ENCODE measurements at regions not wholly inside any gene's neighbourhood (a gene's known extent, or its start where the extent isn't known, plus 50 kb on each side); places are given as distances from the start of the nearest gene placed in this dataset.

- Histone ChIP-seq H4K5ac (ENCODE audit: low read length) (no peak overlapping the region), H3K27ac (ENCODE audit: low read depth, low read length) (no peak overlapping the region), H3K9ac (ENCODE audit: low read length) (no peak overlapping the region), H3K36me3 (ENCODE audit: control insufficient read depth, insufficient read depth, low read length) (no peaks in the 10 kb centered on the region), H3K4me2 (ENCODE audit: low read length) (no peak overlapping the region), H3K18ac (ENCODE audit: low read length) (no peak overlapping the region), H3K79me2 (ENCODE audit: control insufficient read depth, insufficient read depth, low read length) (no peaks in the 10 kb centered on the region), H2BK120ac (ENCODE audit: low read depth, low read length) (no peak overlapping the region), H2AK5ac (ENCODE audit: low read length) (no peak overlapping the region), H2BK15ac (replicated peaks; ENCODE audit: low read depth) (no peak overlapping the region), H3K4me1 (ENCODE audit: control insufficient read depth, low read depth, low read length) (no peaks in the 10 kb centered on the region), H3K4me3 (ENCODE audit: low read length) (no peak overlapping the region), H3K27me3 (ENCODE audit: insufficient read depth, low read length, poor library complexity) (no peaks in the 10 kb centered on the region), H3K56ac (ENCODE audit: low read length) (no peak overlapping the region), H3K23ac (ENCODE audit: low read length) (no peak overlapping the region), H2BK5ac (ENCODE audit: low read length) (no peak overlapping the region), H3K4ac (ENCODE audit: low read depth, low read length) (no peak overlapping the region), H4K8ac (ENCODE audit: low read depth, low read length) (no peak overlapping the region), H3K79me1 (ENCODE audit: low read length) (peaks cover 4% of the 10 kb centered on the region)
- DNase-seq: no peak
- no CpG with 5 or more reads among the region's 23 CpGs for WGBS (ENCODE audit: extremely low coverage, insufficient coverage, low lambda C conversion rate)
Observed at GRCh38 chr12:124448241-124448954, 119.0 kb downstream of the NCOR2 start.

- Histone ChIP-seq H3K27me3 (ENCODE audit: insufficient read depth, low read length, poor library complexity) (no peaks in the 10 kb centered on the region), H3K4me1 (ENCODE audit: control insufficient read depth, low read depth, low read length) (no peaks in the 10 kb centered on the region), H3K27ac (ENCODE audit: low read depth, low read length) (no peak overlapping the region), H4K8ac (ENCODE audit: low read depth, low read length) (no peak overlapping the region), H3K23ac (ENCODE audit: low read length) (no peak overlapping the region), H2AK5ac (ENCODE audit: low read length) (no peak overlapping the region), H3K4me3 (ENCODE audit: low read length) (no peak overlapping the region), H3K56ac (ENCODE audit: low read length) (no peak overlapping the region), H2BK5ac (ENCODE audit: low read length) (no peak overlapping the region), H3K79me2 (ENCODE audit: control insufficient read depth, insufficient read depth, low read length) (no peaks in the 10 kb centered on the region), H3K79me1 (ENCODE audit: low read length) (peaks cover 2% of the 10 kb centered on the region), H3K36me3 (ENCODE audit: control insufficient read depth, insufficient read depth, low read length) (no peaks in the 10 kb centered on the region), H4K5ac (ENCODE audit: low read length) (no peak overlapping the region), H3K18ac (ENCODE audit: low read length) (no peak overlapping the region), H3K9ac (ENCODE audit: low read length) (no peak overlapping the region), H3K4ac (ENCODE audit: low read depth, low read length) (no peak overlapping the region), H3K4me2 (ENCODE audit: low read length) (no peak overlapping the region), H2BK15ac (replicated peaks; ENCODE audit: low read depth) (no peak overlapping the region), H2BK120ac (ENCODE audit: low read depth, low read length) (no peak overlapping the region)
- no CpG with 5 or more reads among the region's 2 CpGs for WGBS (ENCODE audit: extremely low coverage, insufficient coverage, low lambda C conversion rate)
- no peak for DNase-seq
Observed at GRCh38 chr12:124446364-124446763, 121.0 kb downstream of the NCOR2 start.

GRCh38 chr12:124445826-124446225 lies 121.6 kb downstream of the NCOR2 start:
- H4K5ac ChIP-seq (ENCODE audit: low read length): no peak overlapping the region
- H3K27me3 ChIP-seq (ENCODE audit: insufficient read depth, low read length, poor library complexity): no peaks in the 10 kb centered on the region
- H3K23ac ChIP-seq (ENCODE audit: low read length): no peak overlapping the region
- no peak overlapping the region for H3K4me3 ChIP-seq (ENCODE audit: low read length)
- H4K8ac ChIP-seq (ENCODE audit: low read depth, low read length): no peak overlapping the region
- no peak overlapping the region for H2BK15ac ChIP-seq (replicated peaks; ENCODE audit: low read depth)
- WGBS (ENCODE audit: extremely low coverage, insufficient coverage, low lambda C conversion rate): no CpG with 5 or more reads among the region's 8 CpGs
- no peak overlapping the region for H2BK120ac ChIP-seq (ENCODE audit: low read depth, low read length)
- no peaks in the 10 kb centered on the region for H3K4me1 ChIP-seq (ENCODE audit: control insufficient read depth, low read depth, low read length)
- H3K18ac ChIP-seq (ENCODE audit: low read length): no peak overlapping the region
- DNase-seq: no peak
- no peaks in the 10 kb centered on the region for H3K79me2 ChIP-seq (ENCODE audit: control insufficient read depth, insufficient read depth, low read length)
- H3K36me3 ChIP-seq (ENCODE audit: control insufficient read depth, insufficient read depth, low read length): no peaks in the 10 kb centered on the region
- no peak overlapping the region for H2BK5ac ChIP-seq (ENCODE audit: low read length)
- H3K27ac ChIP-seq (ENCODE audit: low read depth, low read length): no peak overlapping the region
- no peak overlapping the region for H3K9ac ChIP-seq (ENCODE audit: low read length)
- H3K4ac ChIP-seq (ENCODE audit: low read depth, low read length): no peak overlapping the region
- H3K4me2 ChIP-seq (ENCODE audit: low read length): no peak overlapping the region
- H3K79me1 ChIP-seq (ENCODE audit: low read length): peaks cover 2% of the 10 kb centered on the region
- H3K56ac ChIP-seq (ENCODE audit: low read length): no peak overlapping the region
- no peak overlapping the region for H2AK5ac ChIP-seq (ENCODE audit: low read length)

- Histone ChIP-seq H2BK15ac (replicated peaks; ENCODE audit: low read depth) (no peak overlapping the region), H4K8ac (ENCODE audit: low read depth, low read length) (no peak overlapping the region), H2BK120ac (ENCODE audit: low read depth, low read length) (no peak overlapping the region), H3K79me1 (ENCODE audit: low read length) (peaks cover 2% of the 10 kb centered on the region), H3K23ac (ENCODE audit: low read length) (no peak overlapping the region), H3K4me3 (ENCODE audit: low read length) (no peak overlapping the region), H3K4me2 (ENCODE audit: low read length) (no peak overlapping the region), H2BK5ac (ENCODE audit: low read length) (no peak overlapping the region), H3K56ac (ENCODE audit: low read length) (no peak overlapping the region), H3K9ac (ENCODE audit: low read length) (no peak overlapping the region), H3K27me3 (ENCODE audit: insufficient read depth, low read length, poor library complexity) (no peaks in the 10 kb centered on the region), H3K4ac (ENCODE audit: low read depth, low read length) (no peak overlapping the region), H2AK5ac (ENCODE audit: low read length) (no peak overlapping the region), H3K18ac (ENCODE audit: low read length) (no peak overlapping the region), H4K5ac (ENCODE audit: low read length) (no peak overlapping the region), H3K36me3 (ENCODE audit: control insufficient read depth, insufficient read depth, low read length) (no peaks in the 10 kb centered on the region), H3K4me1 (ENCODE audit: control insufficient read depth, low read depth, low read length) (no peaks in the 10 kb centered on the region), H3K79me2 (ENCODE audit: control insufficient read depth, insufficient read depth, low read length) (no peaks in the 10 kb centered on the region), H3K27ac (ENCODE audit: low read depth, low read length) (no peak overlapping the region)
- DNase-seq: no peak
- no CpG with 5 or more reads among the region's 39 CpGs for WGBS (ENCODE audit: extremely low coverage, insufficient coverage, low lambda C conversion rate)
Observed at GRCh38 chr12:124445121-124445718, 122.2 kb downstream of the NCOR2 start.

- no peak overlapping the region for H3K9ac ChIP-seq (ENCODE audit: low read length)
- H3K36me3 ChIP-seq (ENCODE audit: control insufficient read depth, insufficient read depth, low read length): no peaks in the 10 kb centered on the region
- no peak overlapping the region for H2AK5ac ChIP-seq (ENCODE audit: low read length)
- H2BK5ac ChIP-seq (ENCODE audit: low read length): no peak overlapping the region
- DNase-seq: no peak
- H3K4me1 ChIP-seq (ENCODE audit: control insufficient read depth, low read depth, low read length): no peaks in the 10 kb centered on the region
- H3K79me2 ChIP-seq (ENCODE audit: control insufficient read depth, insufficient read depth, low read length): no peaks in the 10 kb centered on the region
- H3K23ac ChIP-seq (ENCODE audit: low read length): no peak overlapping the region
- H4K5ac ChIP-seq (ENCODE audit: low read length): no peak overlapping the region
- peaks cover 2% of the 10 kb centered on the region for H3K79me1 ChIP-seq (ENCODE audit: low read length)
- H4K8ac ChIP-seq (ENCODE audit: low read depth, low read length): no peak overlapping the region
- H3K4ac ChIP-seq (ENCODE audit: low read depth, low read length): no peak overlapping the region
- no CpG with 5 or more reads among the region's 9 CpGs for WGBS (ENCODE audit: extremely low coverage, insufficient coverage, low lambda C conversion rate)
- H3K4me3 ChIP-seq (ENCODE audit: low read length): no peak overlapping the region
- H3K27me3 ChIP-seq (ENCODE audit: insufficient read depth, low read length, poor library complexity): no peaks in the 10 kb centered on the region
- no peak overlapping the region for H3K4me2 ChIP-seq (ENCODE audit: low read length)
- no peak overlapping the region for H3K18ac ChIP-seq (ENCODE audit: low read length)
- no peak overlapping the region for H2BK15ac ChIP-seq (replicated peaks; ENCODE audit: low read depth)
- no peak overlapping the region for H3K27ac ChIP-seq (ENCODE audit: low read depth, low read length)
- H2BK120ac ChIP-seq (ENCODE audit: low read depth, low read length): no peak overlapping the region
- H3K56ac ChIP-seq (ENCODE audit: low read length): no peak overlapping the region
Observed at GRCh38 chr12:124443931-124444712, 123.3 kb downstream of the NCOR2 start.

Data from mesendoderm (in vitro differentiated cells).